GM21526 (cell line): ENCODE measurements at regions not wholly inside any gene's neighbourhood (a gene's known extent, or its start where the extent isn't known, plus 50 kb on each side); places are given as distances from the start of the nearest gene placed in this dataset.

ENCODE experiments used
- ATAC-seq: cut with Tn5 transposase; IDR thresholded peaks from one replicate; pipeline ENCODE4 v1.9.1; 2021; ENCODE audit warnings: moderate library complexity; ENCODE audit not compliant: unreplicated experiment, low FRiP score

GRCh38 chr12:34339922-34340321 is 317.6 kb downstream of the ALG10 start:
- ATAC-seq, result no peak

- no peak for ATAC-seq
Observed at GRCh38 chr12:34340534-34341361, 318.5 kb downstream of the ALG10 start.

- ATAC-seq, result no peak
Observed at GRCh38 chr12:34341362-34341733, 319.1 kb downstream of the ALG10 start.

- ATAC-seq, result no peak
Observed at GRCh38 chr12:34342048-34342447, 319.8 kb downstream of the ALG10 start.

- ATAC-seq, result no peak
Observed at GRCh38 chr12:34343345-34343744, 321.0 kb downstream of the ALG10 start.

GRCh38 chr12:34343766-34344165 is 321.5 kb downstream of the ALG10 start:
- no peak for ATAC-seq

- no peak for ATAC-seq
Observed at GRCh38 chr12:34344851-34345522, 322.7 kb downstream of the ALG10 start.

GRCh38 chr12:34345801-34346200 is 323.5 kb downstream of the ALG10 start:
- ATAC-seq, result no peak

GRCh38 chr12:34346372-34347034 is 324.2 kb downstream of the ALG10 start:
- ATAC-seq, result no peak

GRCh38 chr12:34347367-34347766 is 325.1 kb downstream of the ALG10 start:
- ATAC-seq, result no peak

GRCh38 chr12:34348064-34348463 is 325.8 kb downstream of the ALG10 start:
- ATAC-seq, result no peak

- ATAC-seq, result no peak
Observed at GRCh38 chr12:34348836-34349672, 326.8 kb downstream of the ALG10 start.

GRCh38 chr12:34349673-34349961 is 327.3 kb downstream of the ALG10 start:
- ATAC-seq, result no peak

- no peak for ATAC-seq
Observed at GRCh38 chr12:34350092-34351041, 328.1 kb downstream of the ALG10 start.

GRCh38 chr12:34352098-34352497 is 329.8 kb downstream of the ALG10 start:
- no peak for ATAC-seq

- no peak for ATAC-seq
Observed at GRCh38 chr12:34354239-34355200, 332.2 kb downstream of the ALG10 start.

GRCh38 chr12:34356233-34356987 is 334.1 kb downstream of the ALG10 start:
- ATAC-seq, result no peak

GRCh38 chr12:34357791-34358190 is 335.5 kb downstream of the ALG10 start:
- ATAC-seq, result no peak
